IMR-90 (cell line): ENCODE measurements at regions not wholly inside any gene's neighbourhood (a gene's known extent, or its start where the extent isn't known, plus 50 kb on each side); places are given as distances from the start of the nearest gene placed in this dataset.
"Not testable (repeated sequence)": the region's sequence is repeated elsewhere in the genome, so short reads cannot be mapped to it uniquely, and the experiment has no call there.

Experiments
- ATAC-seq: fragments of 200-7000 bp; cut with Tn5 transposase; 2 replicates; pipeline ENCODE4 v1.9.1; 2020; ENCODE audit warnings: low read depth, mild to moderate bottlenecking, moderate library complexity
- BruUV-seq: library from RNA; stranded (reverse); fragments of 400-500 nt; replicated peaks from 2 replicates; lab custom pipeline; 2021; lab: Mats Ljungman, UMichigan
- CTCF ChIA-PET: fragments of 300-600 bp; formaldehyde crosslinking; extraction: SDS; loops from one replicate; lab custom pipeline; 2021; ENCODE audit warnings: antibody characterized with exemption; lab: Yijun Ruan, JAX
- POLR2A ChIA-PET: fragments of 300-600 bp; sonication (Branson Sonifier 250); formaldehyde crosslinking; loops from one replicate; lab custom pipeline; 2022; ENCODE audit warnings: antibody characterized with exemption; ENCODE audit not compliant: unreplicated experiment; lab: Charles Lee
- DNase-seq: peaks from one replicate; pipeline ENCODE4 v3.0.0; 2013
- H2AFZ ChIP-seq: replicated peaks from 2 replicates; pipeline ENCODE3; 2013; ENCODE audit warnings: low read length, mild to moderate bottlenecking; ENCODE audit not compliant: poor library complexity
- H2AK5ac ChIP-seq: 2 replicates; pipeline ENCODE4 v1.6.1; 2013; ENCODE audit warnings: low read depth, low read length, inconsistent platforms
- H2AK9ac ChIP-seq: replicated peaks from 2 replicates; pipeline ENCODE3; 2013; ENCODE audit warnings: mild to moderate bottlenecking, low read depth, low read length, moderate library complexity; ENCODE audit not compliant: poor library complexity
- H2BK120ac ChIP-seq: 2 replicates; pipeline ENCODE4 v1.6.1; 2013; ENCODE audit warnings: low read depth, low read length, inconsistent platforms
- H2BK15ac ChIP-seq: 3 replicates; pipeline ENCODE4 v1.6.1; 2013; ENCODE audit warnings: low read depth, low read length, inconsistent platforms
- H2BK20ac ChIP-seq: 2 replicates; pipeline ENCODE4 v1.6.1; 2013; ENCODE audit warnings: low read depth, mild to moderate bottlenecking, inconsistent platforms, low read length, moderate library complexity
- H2BK5ac ChIP-seq: 2 replicates; pipeline ENCODE4 v1.6.1; 2013; ENCODE audit warnings: mild to moderate bottlenecking, low read depth, low read length, inconsistent platforms; ENCODE audit not compliant: poor library complexity, severe bottlenecking
- H3K14ac ChIP-seq: replicated peaks from 2 replicates; pipeline ENCODE4 v1.6.1; 2013; ENCODE audit warnings: low read depth, low read length, inconsistent platforms
- H3K18ac ChIP-seq: 2 replicates; pipeline ENCODE4 v1.6.1; 2013; ENCODE audit warnings: low read depth, low read length, control low read depth
- H3K23ac ChIP-seq: 2 replicates; pipeline ENCODE4 v1.6.1; 2013; ENCODE audit warnings: low read depth, low read length, inconsistent platforms
- H3K27ac ChIP-seq: 2 replicates; pipeline ENCODE4 v1.5.1; 2013; ENCODE audit warnings: mild to moderate bottlenecking, control low read depth, low read length; ENCODE audit not compliant: insufficient read depth
- H3K27me3 ChIP-seq: 2 replicates; pipeline ENCODE4 v1.6.1; 2013; ENCODE audit warnings: low read length; ENCODE audit not compliant: control insufficient read depth, insufficient read depth
- H3K36me3 ChIP-seq: 2 replicates; pipeline ENCODE4 v1.6.1; 2013; ENCODE audit warnings: low read length, mixed read lengths; ENCODE audit not compliant: control insufficient read depth, insufficient read depth
- H3K4ac ChIP-seq: 2 replicates; pipeline ENCODE4 v1.6.1; 2013; ENCODE audit warnings: low read depth, low read length, inconsistent platforms
- H3K4me1 ChIP-seq: 2 replicates; pipeline ENCODE4 v1.6.1; 2013; ENCODE audit warnings: low read length, mixed read lengths; ENCODE audit not compliant: control insufficient read depth, insufficient read depth
- H3K4me2 ChIP-seq: 2 replicates; pipeline ENCODE4 v1.6.1; 2013; ENCODE audit warnings: low read depth, mild to moderate bottlenecking, control low read depth, low read length, moderate library complexity
- H3K4me3 ChIP-seq: 2 replicates; pipeline ENCODE4 v1.5.1; 2013; ENCODE audit warnings: low read depth, mild to moderate bottlenecking, control low read depth, low read length, moderate library complexity; ENCODE audit not compliant: insufficient read depth
- H3K56ac ChIP-seq: 2 replicates; pipeline ENCODE4 v1.6.1; 2013; ENCODE audit warnings: low read length, inconsistent platforms; ENCODE audit not compliant: insufficient read depth; ENCODE audit errors: extremely low read depth
- H3K79me1 ChIP-seq, 2 experiments: 2 replicates each; pipeline ENCODE4 v1.6.1; 2013; ENCODE audit warnings: low read length in 2 of 2, inconsistent platforms in 1 of 2, low read depth in 1 of 2
- H3K9ac ChIP-seq: 2 replicates; pipeline ENCODE4 v1.6.1; 2013; ENCODE audit warnings: low read depth, low read length, control low read depth
- H3K9me1 ChIP-seq: 2 replicates; pipeline ENCODE4 v1.6.1; 2013; ENCODE audit warnings: low read length, inconsistent platforms; ENCODE audit not compliant: insufficient read depth
- H3K9me3 ChIP-seq: 2 replicates; pipeline ENCODE4 v1.6.1; 2013; ENCODE audit warnings: low read length; ENCODE audit not compliant: control insufficient read depth, insufficient read depth
- H4K20me1 ChIP-seq: 2 replicates; pipeline ENCODE4 v1.6.1; 2013; ENCODE audit warnings: low read length, inconsistent platforms; ENCODE audit not compliant: insufficient read depth
- H4K5ac ChIP-seq: 2 replicates; pipeline ENCODE4 v1.6.1; 2013; ENCODE audit warnings: mild to moderate bottlenecking, low read depth, low read length, control low read depth
- H4K8ac ChIP-seq, 2 experiments: 2 replicates each; pipeline ENCODE4 v1.6.1; 2013; ENCODE audit warnings: low read depth in 2 of 2, low read length in 2 of 2, control low read depth in 1 of 2, inconsistent platforms in 1 of 2
- H4K91ac ChIP-seq: 2 replicates; pipeline ENCODE4 v1.6.1; 2013; ENCODE audit warnings: low read depth, low read length, inconsistent platforms; ENCODE audit not compliant: insufficient read depth
- WGBS, 2 experiments: methylation state at CpG; one replicate each; pipeline versions ENCODE4 v1.1.5 to v1.1.7; 2013; ENCODE audit warnings: missing lambda C conversion rate in 2 of 2; ENCODE audit not compliant: insufficient read length in 1 of 2; ENCODE audit errors: extremely low coverage in 2 of 2; 5-methylcytosine and 5-hydroxymethylcytosine counted together
- dilution Hi-C: fragments of 300-500 bp; cut with HindIII; formaldehyde crosslinking; loops from one replicate; pipeline ENCODE4 v1.14.3; 2018; ENCODE audit warnings: low sequenced_read_pairs; ENCODE audit not compliant: unreplicated experiment
- in situ Hi-C: fragments of 300-500 bp; cut with MboI; formaldehyde crosslinking; loops from 3 replicates; pipeline ENCODE4 v1.14.3; 2019; ENCODE audit warnings: low sequenced_read_pairs, inconsistent platforms, mixed read lengths
- intact Hi-C: fragments of 100-400 bp; cut with micrococcal nuclease; formaldehyde crosslinking; loops from 2 replicates; pipeline ENCODE4 v1.10.0; 2022

- H3K27me3 ChIP-seq, H3K4ac ChIP-seq, H3K79me1 ChIP-seq, H2AK5ac ChIP-seq, H2BK15ac ChIP-seq, H3K9me1 ChIP-seq, H2BK120ac ChIP-seq, H2BK20ac ChIP-seq, POLR2A ChIA-PET, H4K91ac ChIP-seq, H2BK5ac ChIP-seq, H3K18ac ChIP-seq, intact Hi-C loops, ATAC-seq, H4K8ac ChIP-seq, in situ Hi-C loops, H3K4me2 ChIP-seq, H4K20me1 ChIP-seq, CTCF ChIA-PET, dilution Hi-C loops, H3K36me3 ChIP-seq, H3K27ac ChIP-seq, H3K56ac ChIP-seq, H3K23ac ChIP-seq, H3K14ac ChIP-seq, H3K4me1 ChIP-seq, H2AK9ac ChIP-seq, H2AFZ ChIP-seq, H3K9ac ChIP-seq, H3K9me3 ChIP-seq, H3K4me3 ChIP-seq, H4K5ac ChIP-seq, BruUV-seq: not testable (repeated sequence)
- peak; percentile 0 for DNase-seq
- WGBS, 2 experiments, result no CpG with 5 or more reads among the region's 2 CpGs
Measured at GRCh38 chr5:71139310-71139709, 71.8 kb upstream of the GTF2H2 start.
